GM23338 (cell line): ENCODE measurements at regions not wholly inside any gene's neighbourhood (a gene's known extent, or its start where the extent isn't known, plus 50 kb on each side); places are given as distances from the start of the nearest gene placed in this dataset.

ENCODE experiments used
- CREB1 ChIP-seq: fragments of 250-450 bp; sonication (Bioruptor Pico); IDR thresholded peaks from 2 replicates; pipeline ENCODE4 v1.5.0; 2020; ENCODE audit warnings: low read depth, mild to moderate bottlenecking, moderate library complexity
- EZH2 ChIP-seq: fragments of 200-600 bp; sonication (generic); IDR thresholded peaks from one replicate; pipeline ENCODE4 v1.8.0; 2017; ENCODE audit warnings: antibody characterized with exemption, mild to moderate bottlenecking, low read depth; ENCODE audit not compliant: unreplicated experiment
- EZH2phosphoT487 ChIP-seq: fragments of 200-600 bp; sonication (generic); IDR thresholded peaks from one replicate; pipeline ENCODE4 v1.8.1; 2018; ENCODE audit warnings: antibody characterized with exemption; ENCODE audit not compliant: unreplicated experiment
- JUNB ChIP-seq: IDR thresholded peaks from one replicate; pipeline ENCODE4 v1.6.1; 2016; ENCODE audit warnings: antibody characterized with exemption; ENCODE audit not compliant: unreplicated experiment
- NANOG ChIP-seq: IDR thresholded peaks from 2 replicates; pipeline ENCODE4 v1.6.1; 2016; ENCODE audit warnings: antibody characterized with exemption, borderline replicate concordance
- POLR2AphosphoS5 ChIP-seq: IDR thresholded peaks from 2 replicates; pipeline ENCODE4 v1.6.1; 2016; ENCODE audit warnings: antibody characterized with exemption, low read depth
- REST ChIP-seq: IDR thresholded peaks from one replicate; pipeline ENCODE4 v1.6.1; 2018; ENCODE audit warnings: antibody characterized with exemption; ENCODE audit not compliant: unreplicated experiment
- STAT1 ChIP-seq: IDR thresholded peaks from one replicate; pipeline ENCODE4 v1.6.1; 2016; ENCODE audit warnings: antibody characterized with exemption; ENCODE audit not compliant: unreplicated experiment
- ZNF114 ChIP-seq: fragments of 250-450 bp; sonication (Bioruptor Pico); IDR thresholded peaks from 2 replicates; pipeline ENCODE4 v1.5.0; 2020; ENCODE audit warnings: mild to moderate bottlenecking, moderate library complexity
- ZNF331 ChIP-seq: fragments of 250-450 bp; sonication (Bioruptor Pico); IDR thresholded peaks from 2 replicates; pipeline ENCODE4 v1.5.0; 2020; ENCODE audit warnings: low read depth, mild to moderate bottlenecking, moderate library complexity
- ZNF462 ChIP-seq: fragments of 250-450 bp; sonication (Bioruptor Pico); IDR thresholded peaks from 2 replicates; pipeline ENCODE4 v1.5.0; 2020; ENCODE audit warnings: mild to moderate bottlenecking, moderate library complexity

DNA sequence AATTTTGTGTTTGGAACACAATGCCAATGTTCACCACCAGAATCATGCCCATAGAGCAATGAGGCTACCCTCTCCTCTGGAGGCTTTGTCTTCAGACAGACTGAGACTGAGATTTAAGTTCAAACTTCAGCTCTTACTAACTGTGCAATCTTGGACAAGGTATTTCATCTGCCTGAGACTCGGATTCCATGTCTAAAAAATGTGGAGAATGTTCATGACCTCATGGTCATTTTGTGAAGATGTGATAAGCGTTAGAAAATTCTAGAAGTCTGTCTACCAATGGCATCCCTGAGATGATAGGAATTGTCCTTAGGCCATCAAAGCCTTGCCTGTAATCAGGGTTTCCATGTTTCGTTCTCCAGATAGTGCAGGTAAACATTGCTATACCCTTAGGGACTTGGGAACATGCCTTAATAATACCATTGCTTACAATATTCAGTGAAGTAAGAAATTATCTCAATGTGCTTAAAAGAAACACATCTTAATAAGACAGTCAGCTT, 388.2 kb upstream of the MAF start (continued):
- TF ChIP-seq ZNF462 (CRISPR knock-in tag): no peak
- TF ChIP-seq JUNB: no peak
- no peak for TF ChIP-seq ZNF114 (CRISPR knock-in tag)
- no peak for TF ChIP-seq EZH2phosphoT487
- no peak for TF ChIP-seq EZH2
- no peak for TF ChIP-seq POLR2AphosphoS5
- no peak for TF ChIP-seq REST
- no peak for TF ChIP-seq STAT1
- TF ChIP-seq CREB1 (CRISPR knock-in tag): no peak
- no peak for TF ChIP-seq NANOG
- no peak for TF ChIP-seq ZNF331 (CRISPR knock-in tag)
